Loucy (cell line): ENCODE measurements at regions not wholly inside any gene's neighbourhood (a gene's known extent, or its start where the extent isn't known, plus 50 kb on each side); places are given as distances from the start of the nearest gene placed in this dataset.

Experiments
- H2AFZ ChIP-seq: fragments of 200-600 bp; sonication (generic); 2 replicates; pipeline ENCODE4 v1.6.0; 2016; ENCODE audit warnings: antibody characterized with exemption, mild to moderate bottlenecking, low read length, moderate library complexity
- H3F3A ChIP-seq: fragments of 200-600 bp; 2 replicates; pipeline ENCODE4 v1.6.0; 2016; ENCODE audit warnings: antibody characterized with exemption, low read depth, mild to moderate bottlenecking
- H3K27me3 ChIP-seq: fragments of 200-600 bp; sonication (generic); 2 replicates; pipeline ENCODE4 v1.6.1; 2014; ENCODE audit warnings: low read length, mild to moderate bottlenecking; ENCODE audit not compliant: insufficient read depth, poor library complexity, severe bottlenecking
- H3K36me3 ChIP-seq: fragments of 200-600 bp; sonication (generic); 2 replicates; pipeline ENCODE4 v1.6.1; 2016; ENCODE audit warnings: low read length; ENCODE audit not compliant: insufficient read depth
- H3K4me1 ChIP-seq: fragments of 200-600 bp; sonication (generic); 2 replicates; pipeline ENCODE4 v1.5.1; 2014; ENCODE audit warnings: low read length, mild to moderate bottlenecking; ENCODE audit not compliant: insufficient read depth, poor library complexity, severe bottlenecking
- H3K4me2 ChIP-seq: fragments of 200-600 bp; sonication (generic); 2 replicates; pipeline ENCODE4 v1.6.0; 2014; ENCODE audit warnings: antibody characterized with exemption, low read length, low read depth, mild to moderate bottlenecking; ENCODE audit not compliant: poor library complexity, severe bottlenecking
- H3K4me3 ChIP-seq: fragments of 200-600 bp; sonication (generic); 2 replicates; pipeline ENCODE4 v1.5.1; 2014; ENCODE audit warnings: low read length, mild to moderate bottlenecking, mixed read lengths; ENCODE audit not compliant: poor library complexity, severe bottlenecking
- H3K79me2 ChIP-seq: fragments of 200-600 bp; sonication (generic); 2 replicates; pipeline ENCODE4 v1.6.1; 2014; ENCODE audit warnings: low read length; ENCODE audit not compliant: insufficient read depth
- H3K9ac ChIP-seq: fragments of 200-600 bp; sonication (generic); 2 replicates; pipeline ENCODE4 v1.6.0; 2014; ENCODE audit warnings: mild to moderate bottlenecking, low read depth, low read length, moderate library complexity; ENCODE audit not compliant: poor library complexity, severe bottlenecking
- H3K9me2 ChIP-seq: fragments of 200-600 bp; sonication (generic); replicated peaks from 2 replicates; pipeline ENCODE4 v1.6.1; 2016; ENCODE audit warnings: low read depth, low read length, mixed read lengths
- H3K9me3 ChIP-seq: fragments of 200-600 bp; sonication (generic); 2 replicates; pipeline ENCODE4 v1.6.1; 2014; ENCODE audit warnings: mild to moderate bottlenecking, antibody characterized with exemption, low read length, low read depth; ENCODE audit not compliant: insufficient read depth
- H4K20me1 ChIP-seq: fragments of 200-600 bp; sonication (generic); 2 replicates; pipeline ENCODE4 v1.6.0; 2014; ENCODE audit warnings: antibody characterized with exemption, low read length, mild to moderate bottlenecking; ENCODE audit not compliant: insufficient read depth, poor library complexity, severe bottlenecking
- EZH2phosphoT487 ChIP-seq: fragments of 200-600 bp; IDR thresholded peaks from 2 replicates; pipeline ENCODE4 v1.6.1; 2018; ENCODE audit warnings: antibody characterized with exemption, mild to moderate bottlenecking, moderate library complexity, borderline replicate concordance
- TF ChIP-seq, protein P1 (sequence below): fragments of 200-600 bp; sonication (generic); conservative IDR thresholded peaks from 2 replicates; pipeline ENCODE4 v1.5.1; 2014; ENCODE audit warnings: mild to moderate bottlenecking, antibody characterized with exemption, low read length

- Histone ChIP-seq H3K4me3 (no peak overlapping the region), H4K20me1 (no peaks in the 10 kb centered on the region), H3K9me3 (no peaks in the 10 kb centered on the region), H3K4me2 (no peak overlapping the region), H3K9ac (no peak overlapping the region), H3K79me2 (no peaks in the 10 kb centered on the region), H2AFZ (no peak overlapping the region), H3K9me2 (no peaks in the 10 kb centered on the region), H3K27me3 (no peaks in the 10 kb centered on the region), H3K36me3 (no peaks in the 10 kb centered on the region), H3F3A (no peaks in the 10 kb centered on the region), H3K4me1 (no peaks in the 10 kb centered on the region)
- TF ChIP-seq, protein P1, sequence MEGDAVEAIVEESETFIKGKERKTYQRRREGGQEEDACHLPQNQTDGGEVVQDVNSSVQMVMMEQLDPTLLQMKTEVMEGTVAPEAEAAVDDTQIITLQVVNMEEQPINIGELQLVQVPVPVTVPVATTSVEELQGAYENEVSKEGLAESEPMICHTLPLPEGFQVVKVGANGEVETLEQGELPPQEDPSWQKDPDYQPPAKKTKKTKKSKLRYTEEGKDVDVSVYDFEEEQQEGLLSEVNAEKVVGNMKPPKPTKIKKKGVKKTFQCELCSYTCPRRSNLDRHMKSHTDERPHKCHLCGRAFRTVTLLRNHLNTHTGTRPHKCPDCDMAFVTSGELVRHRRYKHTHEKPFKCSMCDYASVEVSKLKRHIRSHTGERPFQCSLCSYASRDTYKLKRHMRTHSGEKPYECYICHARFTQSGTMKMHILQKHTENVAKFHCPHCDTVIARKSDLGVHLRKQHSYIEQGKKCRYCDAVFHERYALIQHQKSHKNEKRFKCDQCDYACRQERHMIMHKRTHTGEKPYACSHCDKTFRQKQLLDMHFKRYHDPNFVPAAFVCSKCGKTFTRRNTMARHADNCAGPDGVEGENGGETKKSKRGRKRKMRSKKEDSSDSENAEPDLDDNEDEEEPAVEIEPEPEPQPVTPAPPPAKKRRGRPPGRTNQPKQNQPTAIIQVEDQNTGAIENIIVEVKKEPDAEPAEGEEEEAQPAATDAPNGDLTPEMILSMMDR: no peak
- no peak for TF ChIP-seq EZH2phosphoT487
Measured at GRCh38 chr3:62926494-62926893, 51.3 kb upstream of the CADPS start.

GRCh38 chr3:62928256-62928655 lies 53.0 kb upstream of the CADPS start:
- no peaks in the 10 kb centered on the region for H3K27me3 ChIP-seq
- no peak overlapping the region for H3K9ac ChIP-seq
- H3K4me1 ChIP-seq: no peaks in the 10 kb centered on the region
- no peak overlapping the region for H3K4me3 ChIP-seq
- no peaks in the 10 kb centered on the region for H3K9me3 ChIP-seq
- H2AFZ ChIP-seq: no peak overlapping the region
- no peaks in the 10 kb centered on the region for H4K20me1 ChIP-seq
- no peaks in the 10 kb centered on the region for H3K9me2 ChIP-seq
- no peaks in the 10 kb centered on the region for H3F3A ChIP-seq
- H3K79me2 ChIP-seq: no peaks in the 10 kb centered on the region
- H3K36me3 ChIP-seq: no peaks in the 10 kb centered on the region
- no peak for TF ChIP-seq EZH2phosphoT487
- H3K4me2 ChIP-seq: no peak overlapping the region

DNA sequence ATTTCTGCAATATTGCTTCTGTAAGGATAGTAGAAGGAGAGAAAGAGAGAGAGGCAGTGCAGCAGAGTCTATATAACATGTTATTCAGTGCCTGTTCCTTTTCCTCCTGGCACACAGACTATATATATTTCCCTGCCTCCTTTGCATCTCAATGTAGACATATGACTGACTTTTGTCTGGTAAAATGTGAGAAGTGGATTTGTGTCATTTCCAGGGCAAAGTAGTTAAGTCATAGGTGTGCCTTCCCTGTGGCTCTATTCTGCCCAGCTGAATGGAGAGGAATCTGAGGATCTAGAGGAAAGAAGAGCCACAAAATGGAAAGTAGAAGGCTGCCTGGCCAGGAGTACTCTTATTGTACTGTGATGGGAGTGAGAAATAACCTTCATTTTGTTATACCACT lies 54.6 kb upstream of the CADPS start:
- Histone ChIP-seq H3K4me1 (no peaks in the 10 kb centered on the region), H3K4me2 (no peak overlapping the region), H4K20me1 (no peaks in the 10 kb centered on the region), H3F3A (no peaks in the 10 kb centered on the region), H3K79me2 (no peaks in the 10 kb centered on the region), H3K36me3 (no peaks in the 10 kb centered on the region), H3K9me2 (no peaks in the 10 kb centered on the region), H3K9me3 (no peaks in the 10 kb centered on the region), H3K27me3 (no peaks in the 10 kb centered on the region), H3K9ac (no peak overlapping the region), H3K4me3 (no peak overlapping the region), H2AFZ (no peak overlapping the region)
- TF ChIP-seq, protein P1: no peak
- no peak for TF ChIP-seq EZH2phosphoT487

GRCh38 chr3:62935793-62936192 lies 60.6 kb upstream of the CADPS start:
- no peak overlapping the region for H3K4me3 ChIP-seq
- no peaks in the 10 kb centered on the region for H3K27me3 ChIP-seq
- no peaks in the 10 kb centered on the region for H3K79me2 ChIP-seq
- H3K36me3 ChIP-seq: no peaks in the 10 kb centered on the region
- H3K9ac ChIP-seq: no peak overlapping the region
- H2AFZ ChIP-seq: no peak overlapping the region
- no peaks in the 10 kb centered on the region for H3K9me3 ChIP-seq
- no peaks in the 10 kb centered on the region for H3K9me2 ChIP-seq
- H4K20me1 ChIP-seq: no peaks in the 10 kb centered on the region
- H3K4me2 ChIP-seq: no peak overlapping the region
- no peaks in the 10 kb centered on the region for H3F3A ChIP-seq
- no peak for TF ChIP-seq EZH2phosphoT487
- TF ChIP-seq, protein P1: no peak
- H3K4me1 ChIP-seq: no peaks in the 10 kb centered on the region
